ENCODE measurements at regions not wholly inside any gene's neighbourhood (a gene's known extent, or its start where the extent isn't known, plus 50 kb on each side); places are given as distances from the start of the nearest gene placed in this dataset.

- Histone ChIP-seq H3K9me1 (ENCODE audit: control insufficient read depth, insufficient read depth, low read length) (no peaks in the 10 kb centered on the region), H3K4me1 (replicated peaks in 1 of 2; ENCODE audit: control insufficient read depth in 2 of 2, insufficient read depth in 2 of 2, low read length in 2 of 2) (no peaks in the 10 kb centered on the region), H3K27ac (ENCODE audit: extremely low read depth, low read depth, low read length) (no peak overlapping the region), H3K9ac (ENCODE audit: insufficient read depth in 1 of 2, low read depth in 2 of 2, low read length in 2 of 2) (no peak overlapping the region), H2AFZ (ENCODE audit: low read depth, low read length) (peak overlapping the region; percentile 24; the same call in 1 of the 2 replicates), H3K9me3 (replicated peaks; ENCODE audit: control insufficient read depth, insufficient read depth, low read depth, low read length) (no peaks in the 10 kb centered on the region), H3K36me3 (ENCODE audit: control insufficient read depth, insufficient read depth, low read length) (no peaks in the 10 kb centered on the region), H4K20me1 (replicated peaks; ENCODE audit: control insufficient read depth, insufficient read depth, low read length) (no peaks in the 10 kb centered on the region), H3K4me3 (no peak overlapping the region), H3K79me2 (ENCODE audit: control insufficient read depth, insufficient read depth, low read length) (no peaks in the 10 kb centered on the region), H3K4me2 (ENCODE audit: insufficient read depth, low read length) (no peak overlapping the region), H3K27me3 (ENCODE audit: control insufficient read depth in 2 of 2, insufficient read depth in 2 of 2, low read length in 2 of 2) (no peaks in the 10 kb centered on the region)
- ChIA-PET CTCF (ENCODE audit: low intra/inter-chr PET ratio) (no interaction called here), POLR2A (no interaction called here)
- FAIRE-seq (no peak), ATAC-seq (no peak), DNase-seq (ENCODE audit: extremely low read depth in 1 of 4, low spot score in 3 of 4) (no peak)
- no TSS peak for BruUV-seq (replicated peaks)
- intact Hi-C loops (cut with micrococcal nuclease) (no loop called here), in situ Hi-C loops (cut with MboI) (no loop called here)
- WGBS (ENCODE audit: insufficient coverage, low coverage, missing lambda C conversion rate) = 46% methylated on average over 3 of the region's 3 CpGs
- TF ChIP-seq NR0B1 (IDR thresholded peaks at IDR 0.05; ENCODE audit: partially characterized antibody) = no peak
- TF ChIP-seq TRIM24 (IDR thresholded peaks at IDR 0.05) = peak; percentile 29 to 45; a peak in 2 of 4 replicates
- TF ChIP-seq FOSL1 (tag; conservative IDR thresholded peaks at IDR 0.05) = peak; percentile 88
- TF ChIP-seq SNRNP70 (optimal IDR thresholded peaks at IDR 0.05; ENCODE audit: low read depth, low read length) = no peak
- no peak for TF ChIP-seq MIER1 (IDR thresholded peaks at IDR 0.05; ENCODE audit: low read depth)
- TF ChIP-seq SETDB1 (IDR thresholded peaks at IDR 0.05; ENCODE audit: low read length) = no peak
- no peak for TF ChIP-seq ZNF589 (CRISPR knock-in tag; IDR thresholded peaks at IDR 0.05; ENCODE audit: low read depth)
- TF ChIP-seq E2F5 (CRISPR knock-in tag; IDR thresholded peaks at IDR 0.05) = no peak
- TF ChIP-seq ZFP30 (CRISPR knock-in tag; IDR thresholded peaks at IDR 0.05; ENCODE audit: borderline replicate concordance) = no peak
- TF ChIP-seq FOXA3 (CRISPR knock-in tag; conservative IDR thresholded peaks at IDR 0.05 in 1 of 2, IDR thresholded peaks at IDR 0.05 in 1 of 2) = no peak
- no peak for TF ChIP-seq GTF2A2 (tag; IDR thresholded peaks at IDR 0.05)
- TF ChIP-seq NR2C1 (IDR thresholded peaks at IDR 0.05) = no peak
- no peak for TF ChIP-seq NR2C1 (tag; IDR thresholded peaks at IDR 0.05)
- no peak for TF ChIP-seq BMI1 (IDR thresholded peaks at IDR 0.05; ENCODE audit: low read length)
- TF ChIP-seq CEBPZ (IDR thresholded peaks at IDR 0.05; ENCODE audit: borderline replicate concordance, low read depth, low read length) = no peak
- no peak for TF ChIP-seq NR2C2 (CRISPR knock-in tag; IDR thresholded peaks at IDR 0.05)
- no peak for TF ChIP-seq NR2C2 (tag; IDR thresholded peaks at IDR 0.05)
- no peak for TF ChIP-seq GTF2E2 (tag; IDR thresholded peaks at IDR 0.05)
- TF ChIP-seq PCBP1 (IDR thresholded peaks at IDR 0.05; ENCODE audit: low read depth, low read length, poor library complexity, severe bottlenecking) = no peak
- no peak for TF ChIP-seq ZNF436 (CRISPR knock-in tag; IDR thresholded peaks at IDR 0.05)
These were observed 651.4 kb upstream of the NECTIN3 start for GRCh38 chr3:110420158-110420641.

Data from K562 (cell line).